ENCODE measurements at regions not wholly inside any gene's neighbourhood (a gene's known extent, or its start where the extent isn't known, plus 50 kb on each side); places are given as distances from the start of the nearest gene placed in this dataset.

GRCh38 chr13:105660561-105660960 lies 874.9 kb downstream of the EFNB2 start:
- no peak for FAIRE-seq
- no peak for DNase-seq (ENCODE audit: insufficient read length)
- TF ChIP-seq TAF1 (IDR thresholded peaks at IDR 0.05; ENCODE audit: borderline replicate concordance, low read depth, low read length) (no peak), POLR2AphosphoS5 (IDR thresholded peaks at IDR 0.05; ENCODE audit: low read depth, low read length) (no peak), POLR2A (IDR thresholded peaks at IDR 0.05; ENCODE audit: low read depth, low read length) (no peak)

DNA sequence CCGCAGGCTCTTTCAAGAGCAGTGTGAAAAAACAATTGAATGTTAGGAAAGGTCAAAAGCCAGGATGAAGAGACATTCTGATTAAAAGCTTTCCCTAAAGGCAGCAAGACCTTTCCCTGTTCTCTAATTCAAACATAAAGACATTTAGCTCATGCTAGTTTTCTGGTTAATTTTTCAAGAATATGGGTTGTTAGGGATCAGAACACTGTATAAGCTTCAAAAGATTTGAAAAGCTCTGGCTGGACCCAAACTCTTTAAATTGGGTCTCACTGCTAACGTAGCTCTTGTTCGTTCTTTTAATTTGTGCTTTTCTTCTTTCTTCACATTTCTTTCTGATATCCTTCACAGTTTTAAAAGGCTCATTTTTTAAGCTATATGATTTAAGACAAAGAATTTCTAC lies 877.0 kb downstream of the EFNB2 start:
- DNase-seq (ENCODE audit: insufficient read length) (no peak), FAIRE-seq (no peak)
- no peak for TF ChIP-seq TAF1 (IDR thresholded peaks at IDR 0.05; ENCODE audit: borderline replicate concordance, low read depth, low read length)
- no peak for TF ChIP-seq POLR2A (IDR thresholded peaks at IDR 0.05; ENCODE audit: low read depth, low read length)
- TF ChIP-seq POLR2AphosphoS5 (IDR thresholded peaks at IDR 0.05; ENCODE audit: low read depth, low read length): no peak

- TF ChIP-seq TAF1 (IDR thresholded peaks at IDR 0.05; ENCODE audit: borderline replicate concordance, low read depth, low read length): no peak
- DNase-seq (ENCODE audit: insufficient read length) (no peak), FAIRE-seq (no peak)
Measured at GRCh38 chr13:105655046-105655445, 880.4 kb downstream of the EFNB2 start.

DNA sequence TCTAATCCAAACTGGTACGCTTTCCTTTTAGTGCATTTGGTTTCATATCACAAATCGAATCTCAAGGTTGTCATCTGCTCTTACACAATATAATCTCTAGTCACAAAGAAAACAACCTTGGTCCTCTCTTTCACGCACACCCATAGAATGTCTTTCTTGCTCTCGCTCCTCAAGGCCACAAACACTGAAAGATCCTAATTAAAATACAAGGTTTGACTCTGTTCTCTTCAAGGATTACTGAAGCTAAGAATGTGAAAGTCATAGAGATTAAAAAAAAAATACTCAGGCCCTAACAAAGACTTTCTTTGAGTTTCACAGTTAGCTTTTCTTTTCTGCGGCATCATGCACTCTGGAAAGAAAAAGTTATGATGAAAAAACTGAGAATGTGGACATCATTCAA lies 891.5 kb downstream of the EFNB2 start:
- FAIRE-seq (no peak), DNase-seq (ENCODE audit: insufficient read length) (no peak)
- TF ChIP-seq TAF1 (IDR thresholded peaks at IDR 0.05; ENCODE audit: borderline replicate concordance, low read depth, low read length): no peak

DNA sequence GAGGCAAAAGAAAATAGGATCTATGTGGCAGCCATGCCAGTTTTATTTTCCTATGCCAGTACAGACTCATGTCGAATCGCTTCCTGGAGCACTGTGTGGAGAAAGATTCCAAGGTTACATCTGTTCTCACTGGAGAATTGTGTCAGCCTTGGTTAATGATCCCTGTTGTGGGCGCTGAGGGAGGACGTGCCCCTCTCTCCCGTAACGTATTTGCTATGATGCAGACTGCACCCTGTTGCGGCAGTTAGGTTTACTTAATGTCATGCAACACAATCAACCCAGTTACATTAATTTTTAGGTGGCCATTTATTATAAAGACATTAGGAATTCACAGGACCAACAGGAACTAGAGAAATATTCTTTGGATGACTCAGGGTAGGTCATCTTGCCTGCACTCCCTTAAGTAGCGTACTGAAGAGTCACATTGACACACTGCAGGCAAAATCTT lies 892.9 kb downstream of the EFNB2 start:
- FAIRE-seq (no peak), DNase-seq (ENCODE audit: insufficient read length) (no peak)
- TF ChIP-seq TAF1 (IDR thresholded peaks at IDR 0.05; ENCODE audit: borderline replicate concordance, low read depth, low read length): no peak
- no peak for TF ChIP-seq POLR2A (IDR thresholded peaks at IDR 0.05; ENCODE audit: low read depth, low read length)
- no peak for TF ChIP-seq POLR2AphosphoS5 (IDR thresholded peaks at IDR 0.05; ENCODE audit: low read depth, low read length)

DNA sequence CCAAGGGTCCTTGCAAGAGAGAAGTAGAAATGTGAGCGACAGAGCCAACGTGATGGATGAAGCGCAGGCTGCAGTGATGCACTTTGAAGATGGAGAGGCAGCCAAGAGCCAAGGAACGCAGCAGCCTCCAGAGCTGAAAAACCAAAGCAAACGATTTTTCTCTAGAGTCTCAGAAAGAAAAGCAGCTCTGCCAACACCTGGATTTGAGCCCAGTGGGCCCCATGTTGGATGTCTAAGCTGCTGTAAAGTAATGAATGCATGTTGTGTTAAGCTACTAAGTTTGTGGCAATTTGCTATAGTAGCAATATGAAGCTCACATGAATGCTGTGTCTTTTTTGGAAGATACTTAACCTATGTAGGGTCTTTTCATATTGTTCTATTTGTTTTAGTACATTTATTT lies 894.3 kb downstream of the EFNB2 start:
- DNase-seq (ENCODE audit: insufficient read length) (no peak), FAIRE-seq (no peak)
- TF ChIP-seq POLR2AphosphoS5 (IDR thresholded peaks at IDR 0.05; ENCODE audit: low read depth, low read length) (no peak), TAF1 (IDR thresholded peaks at IDR 0.05; ENCODE audit: borderline replicate concordance, low read depth, low read length) (no peak), POLR2A (IDR thresholded peaks at IDR 0.05; ENCODE audit: low read depth, low read length) (no peak)

GRCh38 chr13:105638426-105638825 lies 897.0 kb downstream of the EFNB2 start:
- FAIRE-seq (no peak), DNase-seq (ENCODE audit: insufficient read length) (no peak)
- TF ChIP-seq POLR2AphosphoS5 (IDR thresholded peaks at IDR 0.05; ENCODE audit: low read depth, low read length): no peak
- no peak for TF ChIP-seq TAF1 (IDR thresholded peaks at IDR 0.05; ENCODE audit: borderline replicate concordance, low read depth, low read length)
- TF ChIP-seq POLR2A (IDR thresholded peaks at IDR 0.05; ENCODE audit: low read depth, low read length): no peak

DNA sequence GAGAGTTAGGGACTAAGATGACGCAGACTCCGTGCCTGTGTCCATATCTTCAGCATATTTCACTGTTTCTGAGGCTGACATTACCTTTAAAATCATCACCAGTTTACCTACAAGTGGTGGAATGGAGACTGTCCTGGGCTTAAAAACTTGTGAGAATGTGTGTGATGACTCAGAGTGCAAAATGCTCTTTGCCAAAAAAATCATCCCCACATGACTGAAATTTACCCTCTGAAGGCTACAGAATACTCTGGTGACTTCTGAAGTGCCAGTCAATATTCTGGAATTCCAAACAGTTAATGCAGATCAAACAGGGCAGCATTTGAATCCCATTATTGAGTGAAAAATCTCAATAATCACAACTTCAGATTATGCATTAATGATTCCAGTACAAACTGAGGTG lies 901.4 kb downstream of the EFNB2 start:
- FAIRE-seq: no peak
- DNase-seq (ENCODE audit: insufficient read length): no peak
- TF ChIP-seq TAF1 (IDR thresholded peaks at IDR 0.05; ENCODE audit: borderline replicate concordance, low read depth, low read length) (no peak), POLR2AphosphoS5 (IDR thresholded peaks at IDR 0.05; ENCODE audit: low read depth, low read length) (no peak), POLR2A (IDR thresholded peaks at IDR 0.05; ENCODE audit: low read depth, low read length) (no peak)

- TF ChIP-seq POLR2A (IDR thresholded peaks at IDR 0.05; ENCODE audit: low read depth, low read length): no peak
- TF ChIP-seq TAF1 (IDR thresholded peaks at IDR 0.05; ENCODE audit: borderline replicate concordance, low read depth, low read length): no peak
- TF ChIP-seq POLR2AphosphoS5 (IDR thresholded peaks at IDR 0.05; ENCODE audit: low read depth, low read length): no peak
- no peak for FAIRE-seq
- no peak for DNase-seq (ENCODE audit: insufficient read length)
Measured at GRCh38 chr13:105630431-105630830, 905.0 kb downstream of the EFNB2 start.

- no peak for FAIRE-seq
- no peak for DNase-seq (ENCODE audit: insufficient read length)
- no peak for TF ChIP-seq POLR2AphosphoS5 (IDR thresholded peaks at IDR 0.05; ENCODE audit: low read depth, low read length)
- TF ChIP-seq POLR2A (IDR thresholded peaks at IDR 0.05; ENCODE audit: low read depth, low read length): no peak
- TF ChIP-seq TAF1 (IDR thresholded peaks at IDR 0.05; ENCODE audit: borderline replicate concordance, low read depth, low read length): no peak
Measured at GRCh38 chr13:105627270-105627669, 908.2 kb downstream of the EFNB2 start.

DNA sequence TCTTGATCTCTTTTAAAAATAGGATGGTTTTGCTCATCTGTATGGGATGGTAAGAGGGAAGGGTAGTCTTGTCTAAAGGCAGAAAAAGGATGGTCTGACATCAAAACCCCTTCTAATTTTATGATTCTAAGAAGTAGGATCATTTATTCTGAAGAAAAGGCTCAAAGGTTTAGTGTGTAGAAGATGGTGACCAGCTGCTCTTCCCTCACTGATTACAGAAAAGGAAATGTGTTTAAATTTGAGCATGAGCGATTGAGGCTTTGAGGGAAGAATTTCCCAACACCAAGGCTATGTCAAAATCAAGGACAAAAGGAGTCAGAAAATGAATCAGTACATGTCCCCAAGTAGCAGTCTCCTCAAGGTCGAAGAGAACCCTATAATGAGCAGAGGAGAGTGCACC lies 909.8 kb downstream of the EFNB2 start:
- TF ChIP-seq POLR2AphosphoS5 (IDR thresholded peaks at IDR 0.05; ENCODE audit: low read depth, low read length) (no peak), POLR2A (IDR thresholded peaks at IDR 0.05; ENCODE audit: low read depth, low read length) (no peak)
- DNase-seq (ENCODE audit: insufficient read length) (no peak), FAIRE-seq (no peak)

DNA sequence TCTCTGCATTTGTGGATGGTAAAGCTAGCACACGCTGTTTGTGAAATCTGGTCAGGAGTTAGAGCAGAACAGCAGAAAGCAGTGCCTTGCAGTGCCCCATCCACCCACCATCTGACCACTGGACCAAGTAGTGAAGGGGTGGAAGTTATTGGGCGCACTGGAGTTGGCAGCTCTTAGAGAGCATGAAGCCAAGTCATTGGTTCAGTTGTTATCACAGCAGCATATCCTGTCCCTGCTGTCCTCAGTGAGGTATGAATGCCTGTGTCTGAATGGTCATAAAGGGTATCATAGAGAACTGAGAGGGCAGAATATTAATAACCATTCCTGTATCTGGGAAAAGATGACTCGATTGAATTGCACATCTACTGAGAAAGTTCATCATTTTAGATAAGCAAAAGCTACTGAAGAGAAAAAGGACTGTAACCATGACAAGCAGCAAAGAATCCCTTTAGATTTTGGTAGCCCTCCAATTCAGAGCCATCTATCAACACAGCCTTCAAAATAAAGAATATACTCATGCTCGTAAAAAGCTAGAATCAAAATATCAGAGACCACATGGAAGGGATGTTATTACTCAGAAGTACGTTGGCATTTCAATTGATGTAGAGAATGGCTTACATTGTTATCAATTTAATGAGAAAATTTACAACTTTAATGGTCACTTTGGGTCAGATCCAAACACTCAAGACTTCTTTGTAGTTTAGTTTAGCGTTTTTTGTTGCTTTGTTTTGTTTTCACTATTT lies 919.0 kb downstream of the EFNB2 start:
- TF ChIP-seq POLR2A (IDR thresholded peaks at IDR 0.05; ENCODE audit: low read depth, low read length) (no peak), TAF1 (IDR thresholded peaks at IDR 0.05; ENCODE audit: borderline replicate concordance, low read depth, low read length) (no peak), POLR2AphosphoS5 (IDR thresholded peaks at IDR 0.05; ENCODE audit: low read depth, low read length) (no peak)
- FAIRE-seq (no peak), DNase-seq (ENCODE audit: insufficient read length) (no peak)

GRCh38 chr13:105612541-105612940 lies 922.9 kb downstream of the EFNB2 start:
- DNase-seq (ENCODE audit: insufficient read length) (no peak), FAIRE-seq (no peak)
- TF ChIP-seq POLR2A (IDR thresholded peaks at IDR 0.05; ENCODE audit: low read depth, low read length): no peak
- no peak for TF ChIP-seq TAF1 (IDR thresholded peaks at IDR 0.05; ENCODE audit: borderline replicate concordance, low read depth, low read length)
- TF ChIP-seq POLR2AphosphoS5 (IDR thresholded peaks at IDR 0.05; ENCODE audit: low read depth, low read length): no peak

Data from GM12892 (cell line).